SK-N-SH (cell line): ENCODE measurements at regions not wholly inside any gene's neighbourhood (a gene's known extent, or its start where the extent isn't known, plus 50 kb on each side); places are given as distances from the start of the nearest gene placed in this dataset.

Experiments used
- CTCF ChIA-PET: fragments of 300-600, 350-600 bp; formaldehyde crosslinking; extraction: SDS; loops from one replicate; lab custom pipeline; 2021; lab: Yijun Ruan, JAX
- POLR2A ChIA-PET: fragments of 350-600 bp; sonication (Branson Sonifier 250); formaldehyde crosslinking; extraction: SDS; loops from one replicate; lab custom pipeline; 2020; ENCODE audit warnings: antibody characterized with exemption, inconsistent platforms; lab: Yijun Ruan, JAX
- DNase-seq: peaks from one replicate; pipeline ENCODE4 v3.0.0; 2012
- H2AFZ ChIP-seq: fragments of 200-600 bp; sonication (generic); 2 replicates; pipeline ENCODE4 v1.8.1; 2016; ENCODE audit warnings: antibody characterized with exemption, mild to moderate bottlenecking, low read depth
- H3F3A ChIP-seq: fragments of 200-600 bp; sonication (generic); replicated peaks from 2 replicates; pipeline ENCODE3; 2016; ENCODE audit warnings: antibody characterized with exemption, mild to moderate bottlenecking; ENCODE audit not compliant: insufficient read depth
- H3K27ac ChIP-seq, 2 experiments: fragments of 200-500 bp in 1 of 2; fragments of 200-600 bp in 1 of 2; sonication (Bioruptor generic) in 1 of 2; sonication (generic), shearing (Covaris generic) in 1 of 2; 2 replicates each; pipeline versions ENCODE4 v1.5.1 to v1.6.1; 2014 to 2016; ENCODE audit warnings: low read depth in 2 of 2, inconsistent platforms in 1 of 2, low read length in 1 of 2, mild to moderate bottlenecking in 1 of 2, mixed read lengths in 1 of 2
- H3K27me3 ChIP-seq: fragments of 200-600 bp; sonication (generic), shearing (Covaris generic); 2 replicates; pipeline ENCODE4 v1.6.1; 2016; ENCODE audit warnings: mixed run types; ENCODE audit not compliant: insufficient read depth
- H3K36me3 ChIP-seq, 2 experiments: fragments of 200-500 bp in 1 of 2; fragments of 200-600 bp in 1 of 2; sonication (Bioruptor generic) in 1 of 2; sonication (generic) in 1 of 2; replicated peaks in 1 of 2; 2 replicates each; pipeline versions ENCODE3 to v1.5.1; 2014 to 2016; ENCODE audit warnings: low read length in 1 of 2, mild to moderate bottlenecking in 1 of 2; ENCODE audit not compliant: insufficient read depth in 2 of 2, control insufficient read depth in 1 of 2
- H3K4me1 ChIP-seq, 2 experiments: fragments of 200-500 bp in 1 of 2; fragments of 200-600 bp in 1 of 2; sonication (Bioruptor generic) in 1 of 2; sonication (generic), shearing (Covaris generic) in 1 of 2; 2 replicates each; pipeline versions ENCODE4 v1.5.1 to v1.6.1; 2014 to 2016; ENCODE audit warnings: low read depth in 1 of 2, low read length in 1 of 2, mixed run types in 1 of 2; ENCODE audit not compliant: insufficient read depth in 2 of 2, control insufficient read depth in 1 of 2
- H3K4me2 ChIP-seq: fragments of 200-600 bp; sonication (generic), shearing (Covaris generic); 2 replicates; pipeline ENCODE4 v1.6.1; 2017; ENCODE audit warnings: mixed run types
- H3K4me3 ChIP-seq, 2 experiments: fragments of 200-500 bp in 1 of 2; fragments of 200-600 bp in 1 of 2; sonication (Bioruptor generic) in 1 of 2; sonication (generic), shearing (Covaris generic) in 1 of 2; 2 replicates each; pipeline versions ENCODE4 v1.5.1 to v1.8.1; 2014 to 2016; ENCODE audit warnings: low read depth in 2 of 2, inconsistent platforms in 1 of 2, low read length in 1 of 2, mild to moderate bottlenecking in 1 of 2, mixed read lengths in 1 of 2, moderate library complexity in 1 of 2
- H3K79me2 ChIP-seq: fragments of 200-600 bp; sonication (generic); 2 replicates; pipeline ENCODE4 v1.8.1; 2017; ENCODE audit warnings: mild to moderate bottlenecking; ENCODE audit not compliant: insufficient read depth
- H3K9ac ChIP-seq: fragments of 200-600 bp; sonication (generic); 2 replicates; pipeline ENCODE4 v1.6.1; 2017; ENCODE audit warnings: mixed run types
- H3K9me2 ChIP-seq: fragments of 200-600 bp; sonication (generic); 2 replicates; pipeline ENCODE4 v1.6.1; 2017; ENCODE audit warnings: mixed run types
- H3K9me3 ChIP-seq: fragments of 200-600 bp; sonication (generic); 2 replicates; pipeline ENCODE4 v1.6.1; 2017; ENCODE audit warnings: mixed run types, mild to moderate bottlenecking, moderate library complexity
- H4K20me1 ChIP-seq: fragments of 200-600 bp; sonication (generic); 2 replicates; pipeline ENCODE4 v1.6.1; 2017; ENCODE audit warnings: mild to moderate bottlenecking, mixed run types; ENCODE audit not compliant: insufficient read depth
- ELF1 ChIP-seq: IDR thresholded peaks from 2 replicates; pipeline ENCODE4 v1.4.0; 2012
- EP300 ChIP-seq, 2 experiments: IDR thresholded peaks; 2 replicates each; pipeline versions ENCODE4 v1.4.0 to v1.6.1; 2012; ENCODE audit warnings: borderline replicate concordance in 1 of 2, low read depth in 1 of 2, low read length in 1 of 2
- EZH2phosphoT487 ChIP-seq: fragments of 200-600 bp; sonication (generic); IDR thresholded peaks from 2 replicates; pipeline ENCODE4 v1.6.1; 2017; ENCODE audit warnings: low read depth, mixed run types, mild to moderate bottlenecking, antibody characterized with exemption, moderate library complexity, borderline replicate concordance
- FOXM1 ChIP-seq: IDR thresholded peaks from 2 replicates; pipeline ENCODE4 v1.4.0; 2012; ENCODE audit warnings: low read depth, mild to moderate bottlenecking
- GABPA ChIP-seq: IDR thresholded peaks from 2 replicates; pipeline ENCODE4 v1.4.0; 2012; ENCODE audit warnings: low read depth, mild to moderate bottlenecking
- IRF3 ChIP-seq: fragments of 150-350 bp; IDR thresholded peaks from 2 replicates; pipeline ENCODE4 v1.6.1; 2016; ENCODE audit warnings: mild to moderate bottlenecking, low read depth, low read length
- JUND ChIP-seq: IDR thresholded peaks from 2 replicates; pipeline ENCODE4 v1.4.0; 2012
- MEF2A ChIP-seq: IDR thresholded peaks from 2 replicates; pipeline ENCODE4 v1.4.0; 2012; ENCODE audit warnings: low read depth, borderline replicate concordance
- MXI1 ChIP-seq: IDR thresholded peaks from 2 replicates; pipeline ENCODE4 v1.6.1; 2012; ENCODE audit warnings: mild to moderate bottlenecking, low read depth, low read length, improper control_type of control experiment
- NRF1 ChIP-seq: IDR thresholded peaks from 2 replicates; pipeline ENCODE4 v1.6.1; 2012; ENCODE audit warnings: low read depth, mild to moderate bottlenecking, low read length
- POLR2AphosphoS5 ChIP-seq: IDR thresholded peaks from 2 replicates; pipeline ENCODE4 v1.6.1; 2012; ENCODE audit warnings: low read depth, low read length
- SIN3A ChIP-seq: IDR thresholded peaks from 2 replicates; pipeline ENCODE4 v1.6.1; 2012; ENCODE audit warnings: low read depth, mild to moderate bottlenecking, low read length, moderate library complexity, borderline replicate concordance
- TAF1 ChIP-seq: IDR thresholded peaks from 2 replicates; pipeline ENCODE4 v1.6.1; 2012; ENCODE audit warnings: low read depth, mild to moderate bottlenecking, low read length, moderate library complexity, borderline replicate concordance
- TCF12 ChIP-seq: IDR thresholded peaks from 2 replicates; pipeline ENCODE4 v1.4.0; 2012
- TEAD4 ChIP-seq: IDR thresholded peaks from 2 replicates; pipeline ENCODE4 v1.4.0; 2012; ENCODE audit warnings: mild to moderate bottlenecking, borderline replicate concordance; ENCODE audit not compliant: insufficient read depth
- ZBTB33 ChIP-seq: IDR thresholded peaks from 2 replicates; pipeline ENCODE4 v1.4.0; 2012; ENCODE audit warnings: low read depth, borderline replicate concordance
- WGBS: methylation state at CpG from one replicate; pipeline ENCODE4 v1.1.6; 2017; ENCODE audit warnings: low lambda C conversion rate; 5-methylcytosine and 5-hydroxymethylcytosine counted together
- TF ChIP-seq, protein P1 (sequence below): IDR thresholded peaks from 2 replicates; pipeline ENCODE4; 2012
- TF ChIP-seq, protein P2 (sequence below): IDR thresholded peaks from 2 replicates; pipeline ENCODE4 v1.4.0; 2012; ENCODE audit warnings: low read depth

DNA sequence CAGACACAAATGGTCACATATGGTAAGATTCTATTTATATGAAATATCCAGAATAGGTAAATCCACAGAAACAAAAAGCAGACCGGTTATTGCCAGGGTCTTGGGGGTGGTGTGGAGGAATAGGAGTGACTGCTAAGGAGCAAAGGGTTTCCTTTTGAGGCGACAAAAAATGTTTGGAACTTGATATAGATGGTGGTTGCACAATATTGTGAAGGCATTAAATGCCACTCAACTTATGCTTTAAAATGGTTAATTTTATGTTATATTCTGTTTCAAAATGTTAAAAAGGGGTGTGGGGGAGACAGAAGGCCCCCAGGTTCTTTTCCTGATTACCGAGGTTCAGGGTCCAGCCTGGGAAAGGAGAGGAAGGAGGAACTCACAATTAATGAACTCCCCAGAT is 304.4 kb downstream of the RRAGC start (continued):
- TF ChIP-seq IRF3, result no peak
- no peak for TF ChIP-seq JUND

DNA sequence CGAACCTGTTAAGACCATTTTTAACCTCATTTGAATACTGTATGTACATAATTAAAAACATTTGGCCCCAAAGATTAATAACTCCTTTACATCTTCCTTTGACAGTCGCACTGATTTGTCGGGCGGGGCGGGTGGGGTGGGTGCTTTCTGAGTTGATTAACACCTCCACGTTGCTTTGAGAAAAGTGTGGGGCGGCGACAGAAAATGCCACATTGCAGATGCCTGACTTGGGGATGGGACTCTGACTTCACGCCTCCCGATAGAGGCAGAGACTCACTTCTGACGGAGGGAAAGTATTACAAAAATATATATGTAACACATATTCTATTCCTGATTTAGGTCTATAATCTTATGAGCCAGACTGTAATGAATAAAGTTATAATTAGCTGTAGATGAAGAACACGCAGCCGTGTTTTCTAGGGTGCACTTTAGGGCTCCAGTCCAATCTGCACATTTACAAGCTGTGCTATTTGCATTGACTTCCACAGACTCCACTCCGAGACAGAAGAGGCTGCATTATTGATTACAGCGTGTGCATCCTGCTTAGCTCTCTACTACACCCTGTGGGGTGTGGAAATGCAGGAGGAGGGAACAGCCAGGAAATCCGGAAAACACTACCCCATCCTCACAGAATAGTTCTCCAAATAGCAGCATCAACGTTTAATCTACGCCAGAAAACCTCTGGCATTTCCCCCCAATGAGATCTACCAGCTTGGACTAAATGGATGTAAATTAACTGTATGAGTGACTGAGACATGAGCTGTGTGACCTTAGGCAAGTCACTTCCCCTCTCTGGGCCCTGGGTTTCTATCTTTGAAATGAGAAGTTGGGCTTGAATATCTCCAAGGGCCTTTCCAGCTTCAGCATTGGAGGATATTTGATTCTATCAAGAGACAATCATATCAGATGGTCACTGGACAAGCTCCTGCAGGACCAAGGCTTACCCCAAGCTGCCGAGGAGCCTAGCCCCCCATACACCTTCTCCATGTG is 308.0 kb downstream of the RRAGC start:
- H3K27ac ChIP-seq, result no peak overlapping the region
- ChIA-PET POLR2A (no interaction called here), CTCF (interaction anchor here (1.0 to 1.5 kb wide), 2 partner anchors 14 to 19 kb away, joined by 3 read pairs; no protein-coding TSS in a partner anchor)
- H3K9me3 ChIP-seq, result no peaks in the 10 kb centered on the region
- H3K9ac ChIP-seq, result no peak overlapping the region
- 5% methylated on average over 19 of the region's 19 CpGs for WGBS
- no peaks in the 10 kb centered on the region for H4K20me1 ChIP-seq
- no peaks in the 10 kb centered on the region for H3F3A ChIP-seq
- no peaks in the 10 kb centered on the region for H3K4me1 ChIP-seq
- H2AFZ ChIP-seq, result no peak overlapping the region
- peaks cover 37% of the 10 kb centered on the region for H3K27me3 ChIP-seq
- no peak overlapping the region for H3K4me2 ChIP-seq
- TF ChIP-seq ELF1, result no peak
- no peak for TF ChIP-seq JUND
- TF ChIP-seq, protein P1, sequence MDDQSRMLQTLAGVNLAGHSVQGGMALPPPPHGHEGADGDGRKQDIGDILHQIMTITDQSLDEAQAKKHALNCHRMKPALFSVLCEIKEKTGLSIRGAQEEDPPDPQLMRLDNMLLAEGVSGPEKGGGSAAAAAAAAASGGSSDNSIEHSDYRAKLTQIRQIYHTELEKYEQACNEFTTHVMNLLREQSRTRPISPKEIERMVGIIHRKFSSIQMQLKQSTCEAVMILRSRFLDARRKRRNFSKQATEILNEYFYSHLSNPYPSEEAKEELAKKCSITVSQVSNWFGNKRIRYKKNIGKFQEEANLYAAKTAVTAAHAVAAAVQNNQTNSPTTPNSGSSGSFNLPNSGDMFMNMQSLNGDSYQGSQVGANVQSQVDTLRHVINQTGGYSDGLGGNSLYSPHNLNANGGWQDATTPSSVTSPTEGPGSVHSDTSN, result no peak
- no peak for TF ChIP-seq EZH2phosphoT487
- H3K36me3 ChIP-seq, result no peaks in the 10 kb centered on the region
- no peak overlapping the region for H3K4me3 ChIP-seq
- H3K79me2 ChIP-seq, result no peaks in the 10 kb centered on the region
- no peaks in the 10 kb centered on the region for H3K9me2 ChIP-seq
- no peak for DNase-seq

DNA sequence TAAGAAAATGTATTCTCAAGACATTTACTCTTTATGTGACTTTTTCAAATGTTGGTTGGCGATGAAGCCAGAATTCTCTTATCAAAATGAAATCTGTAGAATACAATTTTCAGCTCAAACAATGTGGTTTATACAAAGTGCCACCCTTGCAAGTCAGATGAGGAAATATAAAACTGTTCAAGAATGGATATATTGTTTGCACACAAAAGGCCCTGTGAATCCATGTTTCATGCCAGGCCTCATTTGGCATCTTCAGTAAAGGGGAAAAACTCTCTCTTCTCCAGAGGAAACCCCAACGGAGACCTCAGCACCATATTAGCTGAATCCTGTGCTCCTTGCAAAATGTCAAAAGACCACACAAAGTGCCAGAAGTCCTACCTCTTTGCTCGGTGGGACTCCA is 310.4 kb downstream of the RRAGC start:
- no peaks in the 10 kb centered on the region for H3F3A ChIP-seq
- no peak overlapping the region for H3K9ac ChIP-seq
- no peak overlapping the region for H3K4me2 ChIP-seq
- H3K4me1 ChIP-seq, result no peaks in the 10 kb centered on the region
- H4K20me1 ChIP-seq, result no peaks in the 10 kb centered on the region
- H2AFZ ChIP-seq, result no peak overlapping the region
- peaks cover 37% of the 10 kb centered on the region for H3K27me3 ChIP-seq
- no peaks in the 10 kb centered on the region for H3K79me2 ChIP-seq
- ChIA-PET CTCF (no interaction called here), POLR2A (no interaction called here)
- no peak overlapping the region for H3K4me3 ChIP-seq
- WGBS, result 4% methylated on average over 3 of the region's 3 CpGs
- DNase-seq, result no peak
- no peaks in the 10 kb centered on the region for H3K36me3 ChIP-seq
- H3K9me2 ChIP-seq, result no peaks in the 10 kb centered on the region
- no peaks in the 10 kb centered on the region for H3K9me3 ChIP-seq
- H3K27ac ChIP-seq, result no peak overlapping the region
- TF ChIP-seq NRF1 (no peak), MXI1 (no peak), FOXM1 (no peak), TAF1 (no peak), POLR2AphosphoS5 (no peak), GABPA (no peak), IRF3 (no peak), ELF1 (no peak), SIN3A (no peak), TEAD4 (no peak), MEF2A (no peak), ZBTB33 (no peak), TCF12 (no peak), EP300 (IDR thresholded peaks at IDR 0.05; ENCODE audit: borderline replicate concordance in 1 of 2, low read depth in 1 of 2, low read length in 1 of 2) (no peak)
- TF ChIP-seq, protein P1, result no peak
- TF ChIP-seq, protein P2, sequence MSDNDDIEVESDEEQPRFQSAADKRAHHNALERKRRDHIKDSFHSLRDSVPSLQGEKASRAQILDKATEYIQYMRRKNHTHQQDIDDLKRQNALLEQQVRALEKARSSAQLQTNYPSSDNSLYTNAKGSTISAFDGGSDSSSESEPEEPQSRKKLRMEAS, result no peak
